Skeletal muscle cell (primary cell): ENCODE measurements at regions not wholly inside any gene's neighbourhood (a gene's known extent, or its start where the extent isn't known, plus 50 kb on each side); places are given as distances from the start of the nearest gene placed in this dataset.

Experiments used
- DNase-seq: peaks from one replicate; pipeline ENCODE4 v3.0.0-alpha.2; 2010; ENCODE audit warnings: low read depth
- H3K4me3 ChIP-seq: 2 replicates; pipeline ENCODE4 v1.5.1; 2011; ENCODE audit warnings: low read depth, mild to moderate bottlenecking, control low read depth, low read length, moderate library complexity

- no peak overlapping the region for H3K4me3 ChIP-seq
- no peak for DNase-seq
Measured at GRCh38 chr2:13030606-13031005, 313.9 kb downstream of the TRIB2 start.

GRCh38 chr2:13034861-13035260, 318.1 kb downstream of the TRIB2 start:
- H3K4me3 ChIP-seq, result no peak overlapping the region
- DNase-seq, result no peak

- DNase-seq, result no peak
- no peak overlapping the region for H3K4me3 ChIP-seq
Measured at GRCh38 chr2:13035866-13036265, 319.1 kb downstream of the TRIB2 start.

- H3K4me3 ChIP-seq, result no peak overlapping the region
- no peak for DNase-seq
Measured at GRCh38 chr2:13040043-13040442, 323.3 kb downstream of the TRIB2 start.

- no peak for DNase-seq
- no peak overlapping the region for H3K4me3 ChIP-seq
Measured at GRCh38 chr2:13046557-13047165, 329.9 kb downstream of the TRIB2 start.

GRCh38 chr2:13050764-13051163, 334.0 kb downstream of the TRIB2 start:
- no peak overlapping the region for H3K4me3 ChIP-seq
- peak; percentile 21 for DNase-seq

- no peak overlapping the region for H3K4me3 ChIP-seq
- DNase-seq, result no peak
Measured at GRCh38 chr2:13052547-13052946, 335.8 kb downstream of the TRIB2 start.

- H3K4me3 ChIP-seq, result no peak overlapping the region
- no peak for DNase-seq
Measured at GRCh38 chr2:13056259-13056843, 339.6 kb downstream of the TRIB2 start.

- DNase-seq, result no peak
- no peak overlapping the region for H3K4me3 ChIP-seq
Measured at GRCh38 chr2:13057671-13058070, 340.9 kb downstream of the TRIB2 start.

GRCh38 chr2:13066676-13067075, 349.9 kb downstream of the TRIB2 start:
- no peak overlapping the region for H3K4me3 ChIP-seq
- DNase-seq, result no peak

GRCh38 chr2:13067508-13067907, 350.8 kb downstream of the TRIB2 start:
- H3K4me3 ChIP-seq, result no peak overlapping the region
- no peak for DNase-seq

GRCh38 chr2:13089971-13090370, 373.2 kb downstream of the TRIB2 start:
- H3K4me3 ChIP-seq, result no peak overlapping the region
- DNase-seq, result no peak

- H3K4me3 ChIP-seq, result no peak overlapping the region
- peak; percentile 14 for DNase-seq
Measured at GRCh38 chr2:13091455-13091854, 374.7 kb downstream of the TRIB2 start.

GRCh38 chr2:13091861-13092378, 375.2 kb downstream of the TRIB2 start:
- H3K4me3 ChIP-seq, result no peak overlapping the region
- DNase-seq, result no peak

- H3K4me3 ChIP-seq, result no peak overlapping the region
- no peak for DNase-seq
Measured at GRCh38 chr2:13093416-13093991, 376.8 kb downstream of the TRIB2 start.

GRCh38 chr2:13102397-13103063, 385.8 kb downstream of the TRIB2 start:
- H3K4me3 ChIP-seq, result no peak overlapping the region
- no peak for DNase-seq

- no peak for DNase-seq
- no peak overlapping the region for H3K4me3 ChIP-seq
Measured at GRCh38 chr2:13103151-13103550, 386.4 kb downstream of the TRIB2 start.

- DNase-seq, result no peak
- no peak overlapping the region for H3K4me3 ChIP-seq
Measured at GRCh38 chr2:13103778-13104493, 387.2 kb downstream of the TRIB2 start.

GRCh38 chr2:13104723-13105122, 388.0 kb downstream of the TRIB2 start:
- no peak overlapping the region for H3K4me3 ChIP-seq
- no peak for DNase-seq

GRCh38 chr2:13106302-13106701, 389.6 kb downstream of the TRIB2 start:
- H3K4me3 ChIP-seq, result no peak overlapping the region
- no peak for DNase-seq
